ENCODE measurements at regions not wholly inside any gene's neighbourhood (a gene's known extent, or its start where the extent isn't known, plus 50 kb on each side); places are given as distances from the start of the nearest gene placed in this dataset.

DNA sequence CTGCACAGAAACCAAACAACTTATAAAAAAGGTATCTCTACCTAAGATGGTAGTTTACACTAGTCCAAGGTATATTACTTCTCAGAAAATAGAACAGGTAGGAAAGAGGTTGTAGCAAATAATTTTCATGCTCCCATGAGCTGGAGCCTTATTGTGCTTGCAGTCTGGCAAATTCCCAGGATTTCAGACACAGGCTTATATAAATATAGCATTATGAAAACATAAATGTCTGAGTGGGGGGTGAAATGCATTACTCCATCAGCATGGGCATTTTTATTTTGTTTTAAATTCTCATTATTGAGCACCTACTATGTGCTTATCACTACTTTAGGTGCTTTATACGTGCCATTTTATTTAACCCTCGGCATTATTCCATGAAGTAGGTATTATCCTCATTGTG is 83.0 kb upstream of the PHYHIPL start:
- Mint-ChIP-seq H3K36me3 (ENCODE audit: unreplicated experiment) (no peaks in the 10 kb centered on the region), H3K27me3 (ENCODE audit: unreplicated experiment) (no peaks in the 10 kb centered on the region), H3K4me1 (ENCODE audit: low read depth, unreplicated experiment) (peaks cover 15% of the 10 kb centered on the region), H3K9me3 (ENCODE audit: unreplicated experiment) (no peaks in the 10 kb centered on the region), H3K27ac (ENCODE audit: unreplicated experiment) (no peak overlapping the region), H3K4me3 (ENCODE audit: unreplicated experiment) (no peak overlapping the region)
- no peak for TF ChIP-seq CTCF (IDR thresholded peaks at IDR 0.05; ENCODE audit: partially characterized antibody, unreplicated experiment)
- no peak for DNase-seq

DNA sequence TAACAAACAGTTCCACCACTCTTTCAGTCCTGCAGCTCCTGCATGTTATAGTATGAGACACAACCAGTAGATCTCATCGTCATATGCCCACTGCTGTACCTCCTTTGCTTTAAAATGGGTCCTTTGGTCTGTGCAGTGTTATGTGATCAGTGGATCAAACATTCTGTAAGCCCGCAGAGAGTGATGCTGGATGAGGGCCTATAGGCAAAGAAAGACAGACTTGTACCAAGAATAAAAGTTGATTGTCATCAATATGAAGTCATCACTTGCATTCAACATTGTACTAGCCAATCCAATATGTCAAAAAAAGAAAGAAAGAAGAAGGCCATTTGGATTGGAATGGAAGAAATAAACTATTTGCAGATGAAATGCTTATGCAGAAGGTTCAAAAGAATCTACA is 79.8 kb upstream of the PHYHIPL start:
- no peak overlapping the region for H3K27ac Mint-ChIP-seq (ENCODE audit: unreplicated experiment)
- peaks cover 3% of the 10 kb centered on the region for H3K9me3 Mint-ChIP-seq (ENCODE audit: unreplicated experiment)
- no peaks in the 10 kb centered on the region for H3K27me3 Mint-ChIP-seq (ENCODE audit: unreplicated experiment)
- TF ChIP-seq CTCF (IDR thresholded peaks at IDR 0.05; ENCODE audit: partially characterized antibody, unreplicated experiment), result no peak
- H3K4me1 Mint-ChIP-seq (ENCODE audit: low read depth, unreplicated experiment), result peaks cover 28% of the 10 kb centered on the region
- no peak for DNase-seq
- H3K4me3 Mint-ChIP-seq (ENCODE audit: unreplicated experiment), result no peak overlapping the region
- no peaks in the 10 kb centered on the region for H3K36me3 Mint-ChIP-seq (ENCODE audit: unreplicated experiment)

- H3K36me3 Mint-ChIP-seq (ENCODE audit: unreplicated experiment), result no peaks in the 10 kb centered on the region
- H3K27me3 Mint-ChIP-seq (ENCODE audit: unreplicated experiment), result no peaks in the 10 kb centered on the region
- peak overlapping the region; percentile 88 for H3K27ac Mint-ChIP-seq (ENCODE audit: unreplicated experiment)
- no peak for TF ChIP-seq CTCF (IDR thresholded peaks at IDR 0.05; ENCODE audit: partially characterized antibody, unreplicated experiment)
- H3K4me3 Mint-ChIP-seq (ENCODE audit: unreplicated experiment), result peak overlapping the region; percentile 7
- peaks cover 28% of the 10 kb centered on the region for H3K4me1 Mint-ChIP-seq (ENCODE audit: low read depth, unreplicated experiment)
- DNase-seq, result no peak
- H3K9me3 Mint-ChIP-seq (ENCODE audit: unreplicated experiment), result peaks cover 3% of the 10 kb centered on the region
Measured at GRCh38 chr10:59098387-59098786, 78.1 kb upstream of the PHYHIPL start.

GRCh38 chr10:59098831-59099452 is 77.5 kb upstream of the PHYHIPL start:
- Mint-ChIP-seq H3K4me1 (ENCODE audit: low read depth, unreplicated experiment) (peaks cover 28% of the 10 kb centered on the region), H3K9me3 (ENCODE audit: unreplicated experiment) (peaks cover 3% of the 10 kb centered on the region), H3K27me3 (ENCODE audit: unreplicated experiment) (no peaks in the 10 kb centered on the region), H3K36me3 (ENCODE audit: unreplicated experiment) (no peaks in the 10 kb centered on the region), H3K4me3 (ENCODE audit: unreplicated experiment) (peak overlapping the region; percentile 23), H3K27ac (ENCODE audit: unreplicated experiment) (peak overlapping the region; percentile 88)
- no peak for TF ChIP-seq CTCF (IDR thresholded peaks at IDR 0.05; ENCODE audit: partially characterized antibody, unreplicated experiment)
- no peak for DNase-seq

- TF ChIP-seq CTCF (IDR thresholded peaks at IDR 0.05; ENCODE audit: partially characterized antibody, unreplicated experiment), result no peak
- H3K27ac Mint-ChIP-seq (ENCODE audit: unreplicated experiment), result no peak overlapping the region
- no peaks in the 10 kb centered on the region for H3K36me3 Mint-ChIP-seq (ENCODE audit: unreplicated experiment)
- H3K4me1 Mint-ChIP-seq (ENCODE audit: low read depth, unreplicated experiment), result peaks cover 28% of the 10 kb centered on the region
- H3K27me3 Mint-ChIP-seq (ENCODE audit: unreplicated experiment), result no peaks in the 10 kb centered on the region
- no peak overlapping the region for H3K4me3 Mint-ChIP-seq (ENCODE audit: unreplicated experiment)
- peaks cover 3% of the 10 kb centered on the region for H3K9me3 Mint-ChIP-seq (ENCODE audit: unreplicated experiment)
- no peak for DNase-seq
Measured at GRCh38 chr10:59099481-59099880, 77.0 kb upstream of the PHYHIPL start.

Measured in glutamatergic neuron (in vitro differentiated cells).